NOMO-1 treated with dmso at 0.1 percent for 144 hours (cell line): ENCODE measurements at regions not wholly inside any gene's neighbourhood (a gene's known extent, or its start where the extent isn't known, plus 50 kb on each side); places are given as distances from the start of the nearest gene placed in this dataset.
"Not testable (repeated sequence)": the region's sequence is repeated elsewhere in the genome, so short reads cannot be mapped to it uniquely, and the experiment has no call there.

Experiments
- DNase-seq: peaks from one replicate; lab custom pipeline; 2025; ENCODE audit not compliant: unreplicated experiment; lab: John Stamatoyannopoulos, UW

GRCh38 chrX:139058831-139059495, 347.4 kb upstream of the FGF13 start:
- DNase-seq, result no peak

GRCh38 chrX:139052461-139052860, 340.9 kb upstream of the FGF13 start:
- no peak for DNase-seq

DNA sequence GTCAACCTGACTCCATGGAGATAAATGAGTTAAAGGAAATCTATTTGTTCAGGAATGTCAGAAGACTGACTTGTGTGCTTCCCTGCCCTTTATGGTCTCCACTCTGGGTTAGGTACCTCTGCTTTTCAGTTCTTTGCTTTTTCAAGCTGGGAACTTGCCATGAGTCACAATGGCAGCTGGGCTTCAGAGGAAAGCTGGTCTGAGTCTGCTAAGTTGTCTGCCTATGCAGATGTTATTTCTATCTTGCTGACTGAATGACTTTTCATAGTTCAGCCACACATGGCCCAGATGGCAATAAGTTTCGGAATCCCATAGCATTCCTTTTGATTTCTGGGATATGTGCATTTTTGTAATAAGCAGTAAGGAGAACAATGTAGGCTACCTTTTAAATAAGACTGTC, 337.9 kb upstream of the FGF13 start:
- no peak for DNase-seq

GRCh38 chrX:139044680-139045079, 333.2 kb upstream of the FGF13 start:
- no peak for DNase-seq

DNA sequence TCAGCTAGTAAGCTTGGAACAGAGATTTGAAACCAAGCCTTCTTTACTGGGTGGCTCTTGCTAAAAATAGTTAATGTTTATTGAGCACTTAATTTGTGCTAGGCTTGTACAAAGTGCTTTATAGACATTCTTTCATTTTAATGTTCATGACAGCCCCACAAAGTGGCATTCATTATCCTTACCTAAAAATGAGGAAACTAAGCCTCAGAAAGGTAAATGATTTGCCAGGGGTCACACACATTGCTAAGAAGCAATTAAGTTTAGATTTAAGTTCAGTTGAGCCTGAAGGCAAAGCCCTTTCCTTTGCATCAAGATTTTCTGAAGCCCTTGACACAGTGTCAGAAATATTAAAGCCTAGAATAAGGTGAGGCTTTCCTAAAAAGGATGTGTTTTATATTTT, 327.5 kb upstream of the FGF13 start:
- DNase-seq, result no peak

- DNase-seq, result no peak
Observed at GRCh38 chrX:139026811-139027210, 315.3 kb upstream of the FGF13 start.

- no peak for DNase-seq
Observed at GRCh38 chrX:139026406-139026805, 314.9 kb upstream of the FGF13 start.

- no peak for DNase-seq
Observed at GRCh38 chrX:139025816-139026215, 314.3 kb upstream of the FGF13 start.

GRCh38 chrX:139023531-139023930, 312.0 kb upstream of the FGF13 start:
- no peak for DNase-seq

GRCh38 chrX:139020801-139021200, 309.3 kb upstream of the FGF13 start:
- DNase-seq, result peak; percentile 41

- no peak for DNase-seq
Observed at GRCh38 chrX:139018436-139018835, 306.9 kb upstream of the FGF13 start.

- DNase-seq, result no peak
Observed at GRCh38 chrX:139015627-139016026, 304.1 kb upstream of the FGF13 start.

GRCh38 chrX:139008185-139008584, 296.7 kb upstream of the FGF13 start:
- no peak for DNase-seq

DNA sequence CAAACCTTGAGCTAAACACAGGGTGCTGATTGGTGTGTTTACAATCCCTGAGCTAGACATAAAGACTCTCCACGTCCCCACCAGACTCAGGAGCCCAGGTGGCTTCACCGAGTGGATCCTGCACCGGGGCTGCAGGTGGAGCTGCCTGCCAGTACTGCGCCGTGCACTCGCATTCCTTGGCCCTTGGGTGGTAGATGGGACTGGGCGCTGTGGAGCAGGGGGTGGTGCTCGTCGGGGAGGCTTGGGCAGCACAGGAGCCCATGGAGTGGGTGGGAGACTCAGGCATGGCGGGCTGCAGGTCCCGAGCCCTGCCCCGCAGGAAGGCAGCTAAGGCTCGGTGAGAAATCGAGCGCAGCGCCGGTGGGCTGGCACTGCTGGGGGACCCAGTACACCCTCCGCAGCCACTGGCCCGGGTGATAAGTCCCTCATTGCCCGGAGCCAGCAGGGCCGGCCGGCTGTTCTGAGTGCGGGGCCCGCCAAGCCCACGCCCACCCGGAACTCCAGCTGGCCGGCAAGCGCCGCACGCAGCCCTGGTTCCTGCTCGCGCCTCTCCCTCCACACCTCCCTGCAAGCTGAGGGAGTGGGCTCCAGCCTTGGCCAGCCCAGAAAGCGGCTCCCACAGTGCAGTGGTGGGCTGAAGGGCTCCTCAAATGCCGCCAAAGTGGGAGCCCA, 292.5 kb upstream of the FGF13 start:
- not testable (repeated sequence) for DNase-seq

GRCh38 chrX:139002319-139002718, 290.8 kb upstream of the FGF13 start:
- DNase-seq, result no peak

- DNase-seq, result no peak
Observed at GRCh38 chrX:138996268-138996667, 284.8 kb upstream of the FGF13 start.

DNA sequence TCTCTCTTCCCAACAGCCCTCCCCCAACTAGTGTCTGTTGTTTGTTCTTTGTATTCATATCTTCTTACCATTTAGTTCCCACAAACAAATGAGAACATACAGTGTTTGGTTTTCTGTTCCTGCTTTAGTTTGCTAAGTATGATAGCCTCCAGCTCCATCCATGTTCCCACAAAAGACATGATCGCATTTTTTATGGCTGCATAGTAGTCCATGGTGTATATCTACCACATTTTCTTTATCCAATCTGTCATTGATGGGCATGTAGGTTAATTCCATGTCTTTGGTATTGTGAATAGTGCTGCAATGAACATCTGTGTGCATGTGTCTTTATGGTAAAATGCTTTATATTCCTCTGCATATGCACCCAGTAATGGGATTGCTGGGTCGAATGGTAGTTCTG, 283.9 kb upstream of the FGF13 start:
- DNase-seq, result no peak

GRCh38 chrX:138990425-138990824, 278.9 kb upstream of the FGF13 start:
- DNase-seq, result not testable (repeated sequence)

GRCh38 chrX:138986866-138987265, 275.3 kb upstream of the FGF13 start:
- no peak for DNase-seq

DNA sequence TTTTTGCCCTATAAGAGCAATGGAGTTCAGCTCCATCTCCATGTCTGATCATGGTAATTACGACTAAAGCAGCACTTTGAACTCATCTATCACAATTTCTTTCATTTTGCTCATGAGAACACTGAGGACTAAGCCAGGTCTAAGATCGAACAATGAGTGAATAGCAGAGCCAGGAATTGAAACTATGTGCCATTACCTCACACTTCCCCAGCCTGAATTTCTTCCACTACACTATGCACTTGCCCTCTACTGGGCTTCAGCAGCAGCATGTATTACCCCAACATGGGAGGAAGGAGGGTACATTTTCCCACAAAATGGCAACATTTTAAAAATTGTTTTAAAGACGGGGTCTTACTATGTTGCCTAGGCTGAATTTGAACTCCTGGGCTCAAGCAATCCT, 274.7 kb upstream of the FGF13 start:
- peak; percentile 24 for DNase-seq

DNA sequence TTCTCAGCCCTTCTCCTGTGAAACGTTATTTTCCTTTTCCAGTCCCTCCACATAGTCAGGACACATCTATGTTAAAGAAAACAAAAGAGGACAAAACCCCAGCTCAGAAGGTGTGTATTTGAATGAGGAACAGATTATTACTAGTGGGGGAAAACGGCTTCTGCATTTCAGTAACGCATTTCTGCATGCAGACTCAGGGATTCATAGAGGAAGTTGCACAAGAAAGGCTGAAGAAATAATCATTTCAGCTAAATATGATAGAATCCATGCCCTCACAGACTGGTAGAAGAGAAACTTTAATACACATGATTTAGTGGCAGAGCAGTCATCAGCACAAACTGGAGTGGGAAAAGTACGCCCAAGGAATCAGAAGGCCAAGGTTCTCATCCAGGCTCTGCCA, 270.8 kb upstream of the FGF13 start:
- peak; percentile 63 for DNase-seq

DNA sequence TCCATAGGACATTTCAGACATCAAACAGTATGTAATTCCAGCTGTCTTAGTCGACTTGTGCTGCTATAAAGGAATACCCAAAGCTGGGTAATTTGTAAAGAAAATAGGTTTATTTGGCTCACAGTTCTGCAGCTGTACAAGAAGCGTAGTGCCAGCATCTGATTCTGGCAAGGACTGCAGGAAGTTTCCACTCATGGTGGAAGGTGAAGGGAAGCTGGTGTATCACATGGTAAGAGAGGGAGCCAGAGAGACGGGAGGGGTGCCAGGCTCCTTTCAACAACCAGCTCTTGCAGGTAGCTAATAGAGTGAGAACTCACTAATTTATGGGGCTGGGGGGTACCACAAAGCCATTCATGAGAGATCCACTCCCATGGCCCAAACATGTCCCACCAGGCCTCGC, 253.0 kb upstream of the FGF13 start:
- no peak for DNase-seq

- DNase-seq, result not testable (repeated sequence)
Observed at GRCh38 chrX:138962419-138962818, 250.9 kb upstream of the FGF13 start.
